Neural progenitor cell (in vitro differentiated cells): ENCODE measurements at regions not wholly inside any gene's neighbourhood (a gene's known extent, or its start where the extent isn't known, plus 50 kb on each side); places are given as distances from the start of the nearest gene placed in this dataset.
"Not testable (repeated sequence)": the region's sequence is repeated elsewhere in the genome, so short reads cannot be mapped to it uniquely, and the experiment has no call there.

Experiments used
- DNase-seq: peaks from one replicate; pipeline ENCODE4 v3.0.0-alpha.2; 2016; ENCODE audit warnings: low spot score
- H2AFZ ChIP-seq: fragments of 200-600 bp; sonication (generic); replicated peaks from 2 replicates; pipeline ENCODE4 v1.6.1; 2016; ENCODE audit warnings: antibody characterized with exemption
- H3F3A ChIP-seq: fragments of 200-600 bp; sonication (generic); 2 replicates; pipeline ENCODE4 v1.6.1; 2016; ENCODE audit warnings: antibody characterized with exemption, low read depth
- H3K27ac ChIP-seq: fragments of 200-600 bp; sonication (generic); 2 replicates; pipeline ENCODE4 v1.5.1; 2016; ENCODE audit warnings: mild to moderate bottlenecking
- H3K27me3 ChIP-seq: fragments of 200-600 bp; sonication (generic); 2 replicates; pipeline ENCODE4 v1.6.1; 2016; ENCODE audit warnings: mild to moderate bottlenecking, moderate library complexity
- H3K36me3 ChIP-seq: fragments of 200-600 bp; sonication (generic); 2 replicates; pipeline ENCODE4 v1.5.1; 2016
- H3K4me1 ChIP-seq: fragments of 200-600 bp; sonication (generic); 2 replicates; pipeline ENCODE4 v1.6.1; 2016; ENCODE audit warnings: mixed run types
- H3K4me2 ChIP-seq: fragments of 200-600 bp; sonication (generic); 2 replicates; pipeline ENCODE4 v1.6.1; 2016
- H3K4me3 ChIP-seq: fragments of 200-600 bp; sonication (generic); 2 replicates; pipeline ENCODE4 v1.5.1; 2016
- H3K79me2 ChIP-seq: fragments of 200-600 bp; sonication (generic); 2 replicates; pipeline ENCODE4 v1.6.1; 2016; ENCODE audit warnings: low read depth
- H3K9ac ChIP-seq: fragments of 200-600 bp; sonication (generic); 2 replicates; pipeline ENCODE4 v1.6.1; 2016
- H3K9me3 ChIP-seq: fragments of 200-600 bp; sonication (generic); 2 replicates; pipeline ENCODE4 v1.5.1; 2016; ENCODE audit warnings: low read depth
- H4K20me1 ChIP-seq: fragments of 200-600 bp; sonication (generic); 2 replicates; pipeline ENCODE4 v1.6.1; 2016; ENCODE audit warnings: low read depth
- H3K27ac Mint-ChIP-seq: 3 replicates; pipeline ENCODE4 v1.8.0; 2021; ENCODE audit warnings: mixed read lengths
- H3K27me3 Mint-ChIP-seq: 2 replicates; pipeline ENCODE4 v1.8.0; 2022; ENCODE audit warnings: low read depth, mild to moderate bottlenecking, inconsistent platforms, moderate library complexity, mixed read lengths; ENCODE audit not compliant: insufficient read depth
- H3K36me3 Mint-ChIP-seq: 3 replicates; pipeline ENCODE4 v1.8.0; 2021; ENCODE audit warnings: mixed read lengths
- H3K4me1 Mint-ChIP-seq: 3 replicates; pipeline ENCODE4 v1.8.0; 2021; ENCODE audit warnings: mixed read lengths
- H3K4me3 Mint-ChIP-seq: 3 replicates; pipeline ENCODE4 v1.8.0; 2021; ENCODE audit warnings: mild to moderate bottlenecking, moderate library complexity, mixed read lengths
- H3K9me3 Mint-ChIP-seq: 3 replicates; pipeline ENCODE4 v1.8.0; 2020; ENCODE audit warnings: mixed read lengths
- EZH2 ChIP-seq: fragments of 200-600 bp; sonication (generic); IDR thresholded peaks from 2 replicates; pipeline ENCODE4 v1.6.1; 2017; ENCODE audit warnings: antibody characterized with exemption, mild to moderate bottlenecking, moderate library complexity
- EZH2phosphoT487 ChIP-seq: fragments of 200-600 bp; sonication (generic); IDR thresholded peaks from 2 replicates; pipeline ENCODE4 v1.6.1; 2017; ENCODE audit warnings: antibody characterized with exemption
- TF ChIP-seq, protein P1 (sequence below): fragments of 200-600 bp; sonication (generic); IDR thresholded peaks from 2 replicates; pipeline ENCODE4 v1.5.1; 2017; ENCODE audit warnings: antibody characterized with exemption, mild to moderate bottlenecking

DNA sequence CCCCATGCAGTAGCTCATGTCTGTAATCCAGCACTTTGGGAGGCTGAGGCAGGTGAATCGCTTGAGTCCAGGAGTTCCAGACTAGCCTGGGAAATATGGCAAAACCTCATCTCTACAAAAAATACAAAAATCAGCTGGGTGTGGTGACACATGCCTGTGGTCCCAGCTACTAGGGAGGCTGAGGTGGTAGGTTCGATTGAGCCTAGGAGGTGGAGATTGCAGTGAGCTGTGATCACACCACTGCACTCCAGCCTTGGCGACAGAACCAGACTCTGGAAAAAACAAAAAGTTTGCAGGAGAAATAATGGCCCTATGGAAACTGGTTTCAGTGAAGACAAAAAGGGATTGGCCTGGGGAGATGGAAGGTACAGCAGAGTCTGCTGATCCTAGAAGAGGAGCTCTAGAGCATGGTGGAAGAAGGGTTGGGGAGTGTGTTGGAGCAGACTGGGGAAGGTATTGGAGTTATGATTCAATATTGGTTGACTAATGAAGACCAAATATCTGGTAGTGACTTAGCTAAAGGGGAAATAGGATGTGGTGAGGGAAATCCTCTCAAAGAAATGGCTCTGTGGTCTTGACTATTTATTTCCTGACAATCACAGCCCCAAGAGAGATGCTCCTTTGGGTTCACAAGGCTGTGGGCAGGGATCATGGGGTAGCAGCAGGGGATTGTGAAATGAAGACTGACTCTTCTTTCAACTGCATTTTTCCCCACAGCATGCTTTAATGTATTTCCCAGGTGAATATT is 281.9 kb downstream of the UTRN start:
- H4K20me1 ChIP-seq: no peaks in the 10 kb centered on the region
- H3K27me3 Mint-ChIP-seq: no peaks in the 10 kb centered on the region
- no peak for DNase-seq

DNA sequence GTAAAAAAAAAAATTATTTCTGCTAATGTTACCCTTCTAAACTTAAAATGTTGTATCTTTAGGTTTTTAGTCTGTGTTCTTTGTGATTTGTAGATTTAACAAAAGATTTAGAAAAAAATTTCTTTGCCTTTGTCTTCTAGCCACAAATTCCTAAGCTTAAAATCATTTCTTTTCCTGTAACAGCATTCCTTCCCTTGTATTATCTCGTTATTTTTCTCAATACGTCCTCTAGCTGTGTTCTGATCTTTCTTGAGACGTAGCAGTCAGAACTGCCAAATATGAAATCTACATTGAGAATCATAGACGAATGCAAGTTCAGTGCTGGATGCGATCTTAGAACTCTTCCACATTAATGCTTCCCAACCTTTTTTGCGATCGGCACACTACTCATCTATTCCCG is 283.1 kb downstream of the UTRN start:
- H3K4me2 ChIP-seq: no peak overlapping the region
- H3K4me1 ChIP-seq: no peaks in the 10 kb centered on the region
- no peaks in the 10 kb centered on the region for H3K27me3 ChIP-seq
- TF ChIP-seq, protein P1, sequence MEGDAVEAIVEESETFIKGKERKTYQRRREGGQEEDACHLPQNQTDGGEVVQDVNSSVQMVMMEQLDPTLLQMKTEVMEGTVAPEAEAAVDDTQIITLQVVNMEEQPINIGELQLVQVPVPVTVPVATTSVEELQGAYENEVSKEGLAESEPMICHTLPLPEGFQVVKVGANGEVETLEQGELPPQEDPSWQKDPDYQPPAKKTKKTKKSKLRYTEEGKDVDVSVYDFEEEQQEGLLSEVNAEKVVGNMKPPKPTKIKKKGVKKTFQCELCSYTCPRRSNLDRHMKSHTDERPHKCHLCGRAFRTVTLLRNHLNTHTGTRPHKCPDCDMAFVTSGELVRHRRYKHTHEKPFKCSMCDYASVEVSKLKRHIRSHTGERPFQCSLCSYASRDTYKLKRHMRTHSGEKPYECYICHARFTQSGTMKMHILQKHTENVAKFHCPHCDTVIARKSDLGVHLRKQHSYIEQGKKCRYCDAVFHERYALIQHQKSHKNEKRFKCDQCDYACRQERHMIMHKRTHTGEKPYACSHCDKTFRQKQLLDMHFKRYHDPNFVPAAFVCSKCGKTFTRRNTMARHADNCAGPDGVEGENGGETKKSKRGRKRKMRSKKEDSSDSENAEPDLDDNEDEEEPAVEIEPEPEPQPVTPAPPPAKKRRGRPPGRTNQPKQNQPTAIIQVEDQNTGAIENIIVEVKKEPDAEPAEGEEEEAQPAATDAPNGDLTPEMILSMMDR: no peak
- TF ChIP-seq EZH2phosphoT487: no peak
- no peak for TF ChIP-seq EZH2
- H4K20me1 ChIP-seq: no peaks in the 10 kb centered on the region
- no peak overlapping the region for H3K9ac ChIP-seq
- H3K27ac ChIP-seq: no peak overlapping the region
- H3K4me3 ChIP-seq: no peak overlapping the region
- H3K4me1 Mint-ChIP-seq: no peaks in the 10 kb centered on the region
- no peaks in the 10 kb centered on the region for H3K9me3 ChIP-seq
- H3K27me3 Mint-ChIP-seq: no peaks in the 10 kb centered on the region
- H3K36me3 Mint-ChIP-seq: peaks cover 8% of the 10 kb centered on the region
- H3K4me3 Mint-ChIP-seq: no peak overlapping the region
- no peaks in the 10 kb centered on the region for H3K36me3 ChIP-seq
- no peaks in the 10 kb centered on the region for H3F3A ChIP-seq
- no peaks in the 10 kb centered on the region for H3K9me3 Mint-ChIP-seq
- no peaks in the 10 kb centered on the region for H3K79me2 ChIP-seq
- no peak for DNase-seq
- H3K27ac Mint-ChIP-seq: no peak overlapping the region
- no peak overlapping the region for H2AFZ ChIP-seq

More for the DNA sequence above, 281.9 kb downstream of the UTRN start:
- no peak for TF ChIP-seq EZH2phosphoT487
- TF ChIP-seq EZH2: no peak
- TF ChIP-seq, protein P1: no peak
- Mint-ChIP-seq H3K36me3 (peaks cover 6% of the 10 kb centered on the region), H3K4me3 (no peak overlapping the region), H3K9me3 (no peaks in the 10 kb centered on the region), H3K27ac (no peak overlapping the region), H3K4me1 (no peaks in the 10 kb centered on the region)
- H3F3A ChIP-seq: no peaks in the 10 kb centered on the region
- H2AFZ ChIP-seq: no peak overlapping the region
- no peaks in the 10 kb centered on the region for H3K4me1 ChIP-seq
- H3K4me2 ChIP-seq: no peak overlapping the region
- H3K4me3 ChIP-seq: no peak overlapping the region
- H3K36me3 ChIP-seq: no peaks in the 10 kb centered on the region
- no peaks in the 10 kb centered on the region for H3K27me3 ChIP-seq
- no peaks in the 10 kb centered on the region for H3K9me3 ChIP-seq
- H3K9ac ChIP-seq: no peak overlapping the region
- no peaks in the 10 kb centered on the region for H3K79me2 ChIP-seq
- no peak overlapping the region for H3K27ac ChIP-seq

DNA sequence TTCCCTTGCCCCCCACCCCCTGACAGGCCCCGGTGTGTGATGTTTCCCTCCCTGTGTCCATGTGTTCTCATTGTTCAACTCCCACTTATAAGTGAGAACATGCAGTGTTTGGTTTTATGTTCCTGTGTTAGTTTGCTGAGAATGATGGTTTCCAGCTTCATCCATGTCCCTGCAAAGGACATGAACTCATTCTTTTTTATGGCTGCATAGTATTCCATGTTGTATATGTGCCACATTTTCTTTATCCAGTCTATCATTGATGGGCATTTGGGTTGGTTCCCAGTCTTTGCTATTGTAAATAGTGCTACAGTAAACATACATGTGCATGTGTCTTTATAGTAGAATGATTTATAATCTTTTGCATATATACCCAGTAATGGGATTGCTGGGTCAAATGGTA is 287.4 kb downstream of the UTRN start:
- not testable (repeated sequence) for H3K9me3 Mint-ChIP-seq, H3F3A ChIP-seq, H3K9ac ChIP-seq, H3K4me3 Mint-ChIP-seq, H3K27ac ChIP-seq, H3K4me3 ChIP-seq, H3K9me3 ChIP-seq, H3K27me3 ChIP-seq, H3K27ac Mint-ChIP-seq, H3K27me3 Mint-ChIP-seq, H3K79me2 ChIP-seq, H3K4me1 Mint-ChIP-seq, H3K4me2 ChIP-seq, H3K36me3 Mint-ChIP-seq, H4K20me1 ChIP-seq, H3K36me3 ChIP-seq, DNase-seq, H2AFZ ChIP-seq, H3K4me1 ChIP-seq

DNA sequence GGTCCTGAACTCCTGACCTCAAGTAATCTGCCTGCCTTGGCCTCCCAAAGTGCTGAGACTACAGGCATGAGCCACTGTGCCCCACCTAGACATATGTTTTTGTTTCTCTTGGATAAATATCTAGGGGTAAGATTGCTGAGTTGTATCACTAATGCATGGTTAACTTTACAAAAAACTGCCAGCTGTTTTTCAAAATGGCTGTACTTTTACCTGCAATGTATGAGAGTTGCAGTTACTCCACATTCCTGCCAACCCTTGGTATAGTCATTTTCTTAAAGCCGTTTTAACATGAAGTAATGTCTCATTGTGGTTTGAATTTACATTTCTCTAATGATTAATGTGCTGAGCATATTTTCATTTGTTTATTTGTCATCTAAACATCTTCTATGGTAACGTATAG is 289.7 kb downstream of the UTRN start:
- TF ChIP-seq EZH2: no peak
- no peak for TF ChIP-seq EZH2phosphoT487
- TF ChIP-seq, protein P1: no peak
- no peak overlapping the region for H3K9ac ChIP-seq
- H3K4me1 ChIP-seq: no peaks in the 10 kb centered on the region
- H2AFZ ChIP-seq: no peak overlapping the region
- H3K36me3 Mint-ChIP-seq: peaks cover 8% of the 10 kb centered on the region
- no peaks in the 10 kb centered on the region for H3K79me2 ChIP-seq
- H3K27ac Mint-ChIP-seq: no peak overlapping the region
- H3K4me2 ChIP-seq: no peak overlapping the region
- no peaks in the 10 kb centered on the region for H3K9me3 Mint-ChIP-seq
- no peak overlapping the region for H3K4me3 Mint-ChIP-seq
- no peaks in the 10 kb centered on the region for H3K36me3 ChIP-seq
- no peaks in the 10 kb centered on the region for H4K20me1 ChIP-seq
- H3K9me3 ChIP-seq: no peaks in the 10 kb centered on the region
- peaks cover 2% of the 10 kb centered on the region for H3K27me3 Mint-ChIP-seq
- no peak for DNase-seq
- no peaks in the 10 kb centered on the region for H3F3A ChIP-seq
- H3K4me1 Mint-ChIP-seq: no peaks in the 10 kb centered on the region
- H3K27ac ChIP-seq: no peak overlapping the region
- no peak overlapping the region for H3K4me3 ChIP-seq
- H3K27me3 ChIP-seq: no peaks in the 10 kb centered on the region
